Left lung (tissue), 4 donors: ENCODE measurements at regions not wholly inside any gene's neighbourhood (a gene's known extent, or its start where the extent isn't known, plus 50 kb on each side); places are given as distances from the start of the nearest gene placed in this dataset.

ENCODE experiments used
- ATAC-seq: fragments of 200-7000 bp; cut with Tn5 transposase; one replicate; pipeline ENCODE4 v1.9.1; 2020; ENCODE audit warnings: moderate library complexity
- DNase-seq, 4 donors: peaks; one replicate each; pipeline ENCODE4 v3.0.0-alpha.2; 2013 to 2020
- H3K27ac ChIP-seq, 2 donors: fragments of 200-600 bp; sonication (generic) in 1 of 2; one replicate each; pipeline versions ENCODE4 v1.5.0 to v1.8.0; 2020 to 2021
- H3K27me3 ChIP-seq, 2 donors: fragments of 200-600 bp; sonication (generic) in 1 of 2; one replicate each; pipeline versions ENCODE4 v1.5.0 to v1.8.0; 2020 to 2021
- H3K36me3 ChIP-seq, 2 donors: fragments of 200-600 bp; sonication (generic) in 1 of 2; one replicate each; pipeline versions ENCODE4 v1.5.0 to v1.8.0; 2020 to 2021
- H3K4me1 ChIP-seq, 2 donors: fragments of 200-600 bp; one replicate each; pipeline ENCODE4 v1.8.0; 2021
- H3K4me3 ChIP-seq, 2 donors: fragments of 200-600 bp; sonication (generic) in 1 of 2; one replicate each; pipeline versions ENCODE4 v1.5.0 to v1.8.0; 2020 to 2021; ENCODE audit warnings: mild to moderate bottlenecking in 1 of 2
- H3K9me3 ChIP-seq, 2 donors: fragments of 200-600 bp; sonication (generic) in 1 of 2; one replicate each; pipeline versions ENCODE4 v1.5.0 to v1.8.0; 2020 to 2021
- intact Hi-C, 2 donors: fragments of 100-400 bp; cut with DNase I; formaldehyde crosslinking; loops; one replicate each; pipeline versions ENCODE4 v1.11.2 to v1.14.2; 2022
- TF ChIP-seq, protein P1 (sequence below), 2 donors: fragments of 200-600 bp; sonication (generic) in 1 of 2; IDR thresholded peaks; one replicate each; pipeline versions ENCODE4 v1.5.0 to v1.8.0; 2021; ENCODE audit warnings: antibody characterized with exemption in 2 of 2
- donor health status: DM: no; HTN: yes; CAD: no.
- donor health status: DM: no; HTN: no; CAD: no.

DNA sequence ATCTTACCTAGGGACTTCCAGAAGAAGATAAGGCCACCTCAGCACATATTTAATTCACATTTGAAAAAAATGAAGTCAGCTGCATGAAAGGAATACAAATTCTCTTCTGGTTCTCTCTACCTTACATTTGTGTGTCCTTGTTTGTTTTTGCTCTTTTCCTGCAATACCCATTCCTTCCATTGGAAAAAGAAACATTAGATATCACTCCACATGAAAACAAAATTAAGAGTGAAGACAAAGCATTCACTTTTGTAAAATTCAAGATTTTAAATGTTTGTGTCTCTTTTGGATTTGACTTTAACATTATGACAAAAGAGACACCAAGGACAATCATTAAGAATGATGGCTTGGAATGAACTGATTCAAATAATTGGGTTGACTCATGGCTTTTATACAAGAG is 1351.8 kb downstream of the FSTL5 start:
- no peak for DNase-seq
- no peaks in the 10 kb centered on the region for H3K27me3 ChIP-seq
- no peak overlapping the region for H3K27ac ChIP-seq
- no peaks in the 10 kb centered on the region for H3K36me3 ChIP-seq
- intact Hi-C loops = no loop called here
- TF ChIP-seq, protein P1, sequence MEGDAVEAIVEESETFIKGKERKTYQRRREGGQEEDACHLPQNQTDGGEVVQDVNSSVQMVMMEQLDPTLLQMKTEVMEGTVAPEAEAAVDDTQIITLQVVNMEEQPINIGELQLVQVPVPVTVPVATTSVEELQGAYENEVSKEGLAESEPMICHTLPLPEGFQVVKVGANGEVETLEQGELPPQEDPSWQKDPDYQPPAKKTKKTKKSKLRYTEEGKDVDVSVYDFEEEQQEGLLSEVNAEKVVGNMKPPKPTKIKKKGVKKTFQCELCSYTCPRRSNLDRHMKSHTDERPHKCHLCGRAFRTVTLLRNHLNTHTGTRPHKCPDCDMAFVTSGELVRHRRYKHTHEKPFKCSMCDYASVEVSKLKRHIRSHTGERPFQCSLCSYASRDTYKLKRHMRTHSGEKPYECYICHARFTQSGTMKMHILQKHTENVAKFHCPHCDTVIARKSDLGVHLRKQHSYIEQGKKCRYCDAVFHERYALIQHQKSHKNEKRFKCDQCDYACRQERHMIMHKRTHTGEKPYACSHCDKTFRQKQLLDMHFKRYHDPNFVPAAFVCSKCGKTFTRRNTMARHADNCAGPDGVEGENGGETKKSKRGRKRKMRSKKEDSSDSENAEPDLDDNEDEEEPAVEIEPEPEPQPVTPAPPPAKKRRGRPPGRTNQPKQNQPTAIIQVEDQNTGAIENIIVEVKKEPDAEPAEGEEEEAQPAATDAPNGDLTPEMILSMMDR (IDR thresholded peaks at IDR 0.05) = no peak
- H3K9me3 ChIP-seq = no peaks in the 10 kb centered on the region
- no peak for ATAC-seq
- no peak overlapping the region for H3K4me3 ChIP-seq
- H3K4me1 ChIP-seq = no peaks in the 10 kb centered on the region

DNA sequence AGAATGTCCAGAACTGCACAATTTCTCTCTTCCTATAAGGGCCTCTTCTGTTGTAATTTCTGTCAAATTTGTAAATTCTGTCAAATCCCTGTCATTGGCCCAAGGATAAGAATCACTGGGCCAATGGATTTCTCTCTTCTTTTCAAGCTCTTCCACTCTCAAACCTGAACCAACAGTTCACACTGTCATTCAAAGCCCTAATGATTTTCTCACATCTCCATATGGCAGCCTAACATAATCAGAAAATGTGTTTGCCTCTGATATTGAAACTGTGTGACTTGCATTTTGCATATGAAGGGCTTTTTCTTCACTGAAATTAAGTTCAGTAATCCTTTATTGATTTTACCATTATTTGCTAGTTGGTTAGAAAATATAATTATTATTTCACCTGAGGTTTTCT is 1349.1 kb downstream of the FSTL5 start:
- intact Hi-C loops = no loop called here
- no peak overlapping the region for H3K4me3 ChIP-seq

GRCh38 chr4:160818571-160818970 is 1345.2 kb downstream of the FSTL5 start:
- Histone ChIP-seq H3K4me3 (no peak overlapping the region), H3K36me3 (no peaks in the 10 kb centered on the region), H3K4me1 (no peaks in the 10 kb centered on the region), H3K27me3 (no peaks in the 10 kb centered on the region), H3K9me3 (peaks cover 0 to 2% of the 10 kb centered on the region in 2 donors), H3K27ac (no peak overlapping the region)
- intact Hi-C loops = no loop called here
- DNase-seq (no peak), ATAC-seq (no peak)
- TF ChIP-seq, protein P1 (IDR thresholded peaks at IDR 0.05) = no peak

More for the DNA sequence above, 1349.1 kb downstream of the FSTL5 start:
- H3K9me3 ChIP-seq = no peaks in the 10 kb centered on the region
- H3K27me3 ChIP-seq = no peaks in the 10 kb centered on the region
- H3K36me3 ChIP-seq = no peaks in the 10 kb centered on the region
- TF ChIP-seq, protein P1 (IDR thresholded peaks at IDR 0.05) = no peak
- H3K4me1 ChIP-seq = no peaks in the 10 kb centered on the region
- DNase-seq (no peak), ATAC-seq (no peak)
- no peak overlapping the region for H3K27ac ChIP-seq

DNA sequence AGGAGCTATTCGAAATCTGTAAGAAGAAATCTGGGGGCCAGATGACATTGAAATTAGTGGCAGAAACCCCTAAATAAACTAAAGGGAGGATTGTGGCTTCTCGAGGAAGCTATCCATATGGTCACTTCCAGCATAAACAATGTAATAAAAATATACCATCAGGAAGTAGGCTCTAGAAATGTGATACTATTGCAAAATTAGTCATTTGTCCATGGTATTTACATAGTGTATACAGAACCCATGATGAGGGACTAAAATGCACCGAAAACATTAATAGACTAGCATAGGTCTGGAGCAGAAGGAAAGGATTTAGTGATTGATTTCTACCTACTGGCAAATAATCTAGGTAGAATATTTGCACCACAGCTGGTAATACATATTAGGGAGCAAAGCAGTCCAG is 1344.0 kb downstream of the FSTL5 start:
- H3K9me3 ChIP-seq = peaks cover 0 to 2% of the 10 kb centered on the region in 2 donors
- TF ChIP-seq, protein P1 (IDR thresholded peaks at IDR 0.05) = no peak
- intact Hi-C loops = no loop called here
- H3K4me1 ChIP-seq = no peaks in the 10 kb centered on the region
- H3K27me3 ChIP-seq = no peaks in the 10 kb centered on the region
- no peak for ATAC-seq
- H3K4me3 ChIP-seq = no peak overlapping the region
- no peak overlapping the region for H3K27ac ChIP-seq
- H3K36me3 ChIP-seq = no peaks in the 10 kb centered on the region
- no peak for DNase-seq

GRCh38 chr4:160824481-160824880 is 1339.3 kb downstream of the FSTL5 start:
- ATAC-seq (no peak), DNase-seq (no peak)
- Histone ChIP-seq H3K4me3 (no peak overlapping the region), H3K27ac (no peak overlapping the region), H3K9me3 (peaks cover 0 to 2% of the 10 kb centered on the region in 2 donors), H3K4me1 (no peaks in the 10 kb centered on the region), H3K36me3 (no peaks in the 10 kb centered on the region), H3K27me3 (no peaks in the 10 kb centered on the region)
- TF ChIP-seq, protein P1 (IDR thresholded peaks at IDR 0.05) = no peak
- intact Hi-C loops = no loop called here
